Fibroblast of lung (primary cell): ENCODE measurements at regions not wholly inside any gene's neighbourhood (a gene's known extent, or its start where the extent isn't known, plus 50 kb on each side); places are given as distances from the start of the nearest gene placed in this dataset.

Experiments used
- CTCF ChIP-seq, 2 donors: IDR thresholded peaks in 1 of 2; conservative IDR thresholded peaks in 1 of 2; 1 replicate in 1 of 2; 2 replicates in 1 of 2; pipeline ENCODE4 v1.5.1; 2011 to 2012; ENCODE audit warnings: low read length in 2 of 2, control low read depth in 1 of 2, inconsistent platforms in 1 of 2, low read depth in 1 of 2, mild to moderate bottlenecking in 1 of 2
- EZH2 ChIP-seq: IDR thresholded peaks from 2 replicates; pipeline ENCODE4 v1.5.1; 2012; ENCODE audit warnings: low read length, control low read depth, mild to moderate bottlenecking; ENCODE audit errors: missing control alignments

DNA sequence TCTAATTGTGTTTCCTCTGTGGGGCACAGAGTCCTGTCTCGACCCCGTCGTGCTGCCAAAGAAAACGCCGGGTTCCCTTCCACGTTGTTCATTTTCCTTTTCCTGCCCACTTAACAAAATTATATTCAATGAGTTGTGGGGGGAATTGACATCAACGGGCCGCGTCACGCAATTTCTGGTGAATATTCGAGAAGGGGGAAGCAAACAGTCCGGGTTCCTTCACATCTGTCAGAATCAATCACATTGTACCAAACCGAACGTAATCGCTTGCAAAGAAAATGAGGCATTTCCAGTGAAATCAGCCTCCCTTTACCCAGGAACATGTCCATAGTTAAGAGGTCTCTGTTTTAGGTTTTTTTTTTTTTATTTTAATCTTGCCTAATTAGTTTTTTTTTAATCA, 243.5 kb downstream of the SHOX start:
- TF ChIP-seq CTCF (conservative IDR thresholded peaks at IDR 0.05 in 1 of 2, IDR thresholded peaks at IDR 0.05 in 1 of 2; ENCODE audit: low read depth in 1 of 2, low read length in 2 of 2), result no peak
- TF ChIP-seq EZH2, result no peak
